ENCODE measurements at regions not wholly inside any gene's neighbourhood (a gene's known extent, or its start where the extent isn't known, plus 50 kb on each side); places are given as distances from the start of the nearest gene placed in this dataset.

DNA sequence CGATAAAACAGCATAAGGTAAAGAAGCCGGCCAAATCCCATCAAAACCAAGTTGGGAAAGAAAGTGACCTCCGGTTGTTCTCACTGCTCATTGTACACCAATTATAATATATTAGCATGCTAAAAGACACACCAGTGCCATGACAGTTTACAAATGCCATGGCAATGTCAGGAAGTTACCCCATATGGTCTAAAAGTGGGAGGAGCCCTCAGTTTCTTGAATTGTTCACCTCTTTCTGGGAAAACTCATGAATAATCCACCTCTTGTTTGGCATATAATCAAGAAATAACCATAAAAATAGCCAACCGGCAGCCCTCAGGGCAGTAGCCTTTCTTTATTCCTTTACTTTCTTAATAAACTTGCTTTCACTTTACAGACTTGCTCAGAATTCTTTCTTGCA lies 544.9 kb upstream of the SETBP1 start:
- H3K4me1 ChIP-seq (ENCODE audit: control insufficient read depth in 3 of 3, insufficient read depth in 2 of 3, low read depth in 1 of 3, low read length in 2 of 3) = no peaks in the 10 kb centered on the region
- no peaks in the 10 kb centered on the region for H3K36me3 ChIP-seq (ENCODE audit: control insufficient read depth in 3 of 3, insufficient read depth in 2 of 3, low read depth in 1 of 3, low read length in 3 of 3)
- H3K4me3 ChIP-seq (ENCODE audit: low read depth in 1 of 3, low read length in 3 of 3) = no peak overlapping the region
- no peaks in the 10 kb centered on the region for H3K27me3 ChIP-seq (ENCODE audit: control insufficient read depth in 3 of 3, insufficient read depth in 3 of 3, low read length in 3 of 3)
- FAIRE-seq (no peak), DNase-seq (no peak)
- WGBS, 3 donors = 93 to 94% (median 94%) methylated on average over 4 of the region's 4 CpGs
- H3K27ac ChIP-seq (ENCODE audit: low read depth in 1 of 3, low read length in 2 of 3) = no peak overlapping the region
- peaks cover 0 to 3% of the 10 kb centered on the region in 2 donors for H3K9me3 ChIP-seq (ENCODE audit: control insufficient read depth in 2 of 2, insufficient read depth in 1 of 2, low read depth in 1 of 2, low read length in 1 of 2)

DNA sequence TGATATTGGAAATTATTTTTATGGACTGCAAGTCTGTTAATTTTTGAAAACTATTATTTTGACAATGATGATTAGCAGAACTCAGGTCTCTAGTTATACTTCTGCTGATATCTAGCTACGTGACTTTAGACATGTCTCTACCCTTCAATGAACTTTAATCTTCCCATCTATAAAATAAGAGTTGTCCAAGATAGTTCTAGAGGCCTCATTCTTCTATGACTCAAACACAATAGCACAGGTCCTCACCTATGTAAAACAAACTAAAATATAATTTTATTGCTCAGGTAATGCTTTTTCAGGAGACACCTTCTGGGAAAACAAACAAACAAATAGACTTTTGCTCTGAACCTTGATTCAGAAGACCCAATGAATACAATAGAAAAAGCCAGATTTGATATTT lies 544.4 kb upstream of the SETBP1 start:
- no peak overlapping the region for H3K27ac ChIP-seq (ENCODE audit: low read depth in 1 of 3, low read length in 2 of 3)
- no peaks in the 10 kb centered on the region for H3K27me3 ChIP-seq (ENCODE audit: control insufficient read depth in 3 of 3, insufficient read depth in 3 of 3, low read length in 3 of 3)
- no peaks in the 10 kb centered on the region for H3K4me1 ChIP-seq (ENCODE audit: control insufficient read depth in 3 of 3, insufficient read depth in 2 of 3, low read depth in 1 of 3, low read length in 2 of 3)
- H3K9me3 ChIP-seq (ENCODE audit: control insufficient read depth in 2 of 2, insufficient read depth in 1 of 2, low read depth in 1 of 2, low read length in 1 of 2) = peaks cover 0 to 3% of the 10 kb centered on the region in 2 donors
- 32 to 78% (median 43%) methylated on average over 1 of the region's 1 CpG for WGBS, 3 donors
- FAIRE-seq (no peak), DNase-seq (peak in 1 of 2 donors; percentile 5)
- no peaks in the 10 kb centered on the region for H3K36me3 ChIP-seq (ENCODE audit: control insufficient read depth in 3 of 3, insufficient read depth in 2 of 3, low read depth in 1 of 3, low read length in 3 of 3)
- H3K4me3 ChIP-seq (ENCODE audit: low read depth in 1 of 3, low read length in 3 of 3) = no peak overlapping the region

DNA sequence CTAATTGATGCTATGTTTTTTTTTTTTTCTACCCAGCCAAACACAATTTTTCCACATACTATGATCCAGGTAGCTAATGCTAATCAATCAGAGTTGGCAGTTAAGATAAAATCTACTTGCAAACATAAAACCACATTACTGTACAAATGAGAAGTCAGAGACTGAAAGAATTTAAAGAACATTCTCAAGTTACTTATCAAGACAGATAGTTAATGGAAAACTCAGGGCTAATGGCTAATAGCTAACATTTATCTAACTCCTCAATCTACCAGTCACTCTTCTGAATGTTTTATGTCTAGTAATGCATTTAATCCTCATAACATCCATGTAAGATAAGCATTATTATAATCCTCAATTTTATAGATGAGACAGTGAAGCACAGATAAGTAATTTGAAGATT lies 537.6 kb upstream of the SETBP1 start:
- no peaks in the 10 kb centered on the region for H3K36me3 ChIP-seq (ENCODE audit: control insufficient read depth in 3 of 3, insufficient read depth in 2 of 3, low read depth in 1 of 3, low read length in 3 of 3)
- H3K9me3 ChIP-seq (ENCODE audit: control insufficient read depth in 2 of 2, insufficient read depth in 1 of 2, low read depth in 1 of 2, low read length in 1 of 2) = no peaks in the 10 kb centered on the region
- H3K4me3 ChIP-seq (ENCODE audit: low read depth in 1 of 3, low read length in 3 of 3) = no peak overlapping the region
- no peak overlapping the region for H3K27ac ChIP-seq (ENCODE audit: low read depth in 1 of 3, low read length in 2 of 3)
- no peaks in the 10 kb centered on the region for H3K4me1 ChIP-seq (ENCODE audit: control insufficient read depth in 3 of 3, insufficient read depth in 2 of 3, low read depth in 1 of 3, low read length in 2 of 3)
- no peak for DNase-seq
- H3K27me3 ChIP-seq (ENCODE audit: control insufficient read depth in 3 of 3, insufficient read depth in 3 of 3, low read length in 3 of 3) = no peaks in the 10 kb centered on the region
- no peak for FAIRE-seq

DNA sequence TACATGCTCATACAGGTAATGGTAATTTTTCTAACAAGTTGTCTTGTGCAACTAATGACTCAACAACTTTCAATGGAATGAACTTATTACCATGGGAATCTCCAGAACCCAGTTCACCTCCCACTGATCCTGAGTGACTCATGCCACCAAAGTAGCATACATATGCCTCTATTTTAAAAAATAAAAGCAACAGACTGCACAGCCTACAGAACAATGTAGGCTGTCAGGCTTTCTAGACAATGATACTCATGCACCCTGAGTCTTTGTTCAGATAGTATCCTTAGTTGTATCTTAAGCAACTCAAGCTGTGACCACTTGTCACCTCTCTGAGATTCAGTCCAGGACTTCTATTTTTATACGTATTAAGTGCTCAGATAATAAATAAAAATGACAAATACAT lies 531.0 kb upstream of the SETBP1 start:
- H3K4me1 ChIP-seq (ENCODE audit: control insufficient read depth in 3 of 3, insufficient read depth in 2 of 3, low read depth in 1 of 3, low read length in 2 of 3) = no peaks in the 10 kb centered on the region
- FAIRE-seq (no peak), DNase-seq (no peak)
- no peaks in the 10 kb centered on the region for H3K36me3 ChIP-seq (ENCODE audit: control insufficient read depth in 3 of 3, insufficient read depth in 2 of 3, low read depth in 1 of 3, low read length in 3 of 3)
- WGBS, 3 donors = 81 to 89% (median 84%) methylated on average over 1 of the region's 1 CpG
- no peaks in the 10 kb centered on the region for H3K9me3 ChIP-seq (ENCODE audit: control insufficient read depth in 2 of 2, insufficient read depth in 1 of 2, low read depth in 1 of 2, low read length in 1 of 2)
- H3K27ac ChIP-seq (ENCODE audit: low read depth in 1 of 3, low read length in 2 of 3) = no peak overlapping the region
- H3K4me3 ChIP-seq (ENCODE audit: low read depth in 1 of 3, low read length in 3 of 3) = no peak overlapping the region
- peaks cover 0 to 2% (median 0%) of the 10 kb centered on the region in 3 donors for H3K27me3 ChIP-seq (ENCODE audit: control insufficient read depth in 3 of 3, insufficient read depth in 3 of 3, low read length in 3 of 3)

DNA sequence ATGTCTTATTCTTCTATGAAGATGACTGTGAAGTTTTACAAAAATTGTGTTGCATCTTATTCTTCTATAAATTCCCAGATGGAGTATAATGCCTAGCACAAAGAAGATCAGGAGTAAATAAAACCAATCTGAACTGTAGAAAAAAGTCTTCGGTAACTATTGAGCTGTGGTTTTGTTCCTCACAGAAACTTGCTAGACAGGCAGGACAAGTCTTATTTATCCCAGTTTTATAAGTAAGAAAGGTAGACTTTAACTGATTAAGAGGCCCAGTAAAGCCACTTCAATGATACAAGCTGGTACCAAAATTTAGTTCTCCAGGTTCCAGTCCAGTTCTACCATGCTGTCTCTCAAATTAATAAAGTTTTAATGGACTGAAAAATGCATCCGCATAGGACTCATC lies 526.7 kb upstream of the SETBP1 start:
- 68 to 78% (median 70%) methylated on average over 2 of the region's 2 CpGs for WGBS, 3 donors
- Histone ChIP-seq H3K4me1 (ENCODE audit: control insufficient read depth in 3 of 3, insufficient read depth in 2 of 3, low read depth in 1 of 3, low read length in 2 of 3) (no peaks in the 10 kb centered on the region), H3K4me3 (ENCODE audit: low read depth in 1 of 3, low read length in 3 of 3) (no peak overlapping the region), H3K27me3 (ENCODE audit: control insufficient read depth in 3 of 3, insufficient read depth in 3 of 3, low read length in 3 of 3) (peaks cover 0 to 2% (median 0%) of the 10 kb centered on the region in 3 donors), H3K9me3 (ENCODE audit: control insufficient read depth in 2 of 2, insufficient read depth in 1 of 2, low read depth in 1 of 2, low read length in 1 of 2) (no peaks in the 10 kb centered on the region), H3K27ac (ENCODE audit: low read depth in 1 of 3, low read length in 2 of 3) (no peak overlapping the region), H3K36me3 (ENCODE audit: control insufficient read depth in 3 of 3, insufficient read depth in 2 of 3, low read depth in 1 of 3, low read length in 3 of 3) (no peaks in the 10 kb centered on the region)
- DNase-seq (no peak), FAIRE-seq (no peak)

DNA sequence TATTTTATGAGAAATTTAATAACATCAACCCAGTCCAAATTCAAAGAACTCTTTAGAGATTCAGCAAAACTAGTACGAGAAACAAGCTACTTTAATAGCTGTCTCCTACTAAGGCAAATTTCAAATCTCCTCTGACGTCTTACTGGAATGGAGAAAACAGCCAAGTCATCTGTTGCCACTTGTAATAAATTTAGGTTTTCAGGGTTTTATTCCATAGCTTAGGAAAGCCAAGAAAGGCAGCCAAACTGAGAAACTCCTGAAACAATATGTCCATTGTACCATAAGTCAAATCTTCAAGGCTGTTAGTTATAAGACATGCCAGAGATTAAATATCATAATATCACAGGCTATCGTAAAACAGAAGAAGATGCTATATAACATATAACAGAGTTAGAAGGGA lies 524.6 kb upstream of the SETBP1 start:
- no peak for DNase-seq
- H3K27me3 ChIP-seq (ENCODE audit: control insufficient read depth in 3 of 3, insufficient read depth in 3 of 3, low read length in 3 of 3) = peaks cover 0 to 2% (median 0%) of the 10 kb centered on the region in 3 donors
- H3K9me3 ChIP-seq (ENCODE audit: control insufficient read depth in 2 of 2, insufficient read depth in 1 of 2, low read depth in 1 of 2, low read length in 1 of 2) = no peaks in the 10 kb centered on the region
- WGBS, 3 donors = 76 to 89% (median 84%) methylated on average over 3 of the region's 3 CpGs
- H3K4me3 ChIP-seq (ENCODE audit: low read depth in 1 of 3, low read length in 3 of 3) = no peak overlapping the region
- no peak for FAIRE-seq
- H3K36me3 ChIP-seq (ENCODE audit: control insufficient read depth in 3 of 3, insufficient read depth in 2 of 3, low read depth in 1 of 3, low read length in 3 of 3) = no peaks in the 10 kb centered on the region
- no peak overlapping the region for H3K27ac ChIP-seq (ENCODE audit: low read depth in 1 of 3, low read length in 2 of 3)
- no peaks in the 10 kb centered on the region for H3K4me1 ChIP-seq (ENCODE audit: control insufficient read depth in 3 of 3, insufficient read depth in 2 of 3, low read depth in 1 of 3, low read length in 2 of 3)

DNA sequence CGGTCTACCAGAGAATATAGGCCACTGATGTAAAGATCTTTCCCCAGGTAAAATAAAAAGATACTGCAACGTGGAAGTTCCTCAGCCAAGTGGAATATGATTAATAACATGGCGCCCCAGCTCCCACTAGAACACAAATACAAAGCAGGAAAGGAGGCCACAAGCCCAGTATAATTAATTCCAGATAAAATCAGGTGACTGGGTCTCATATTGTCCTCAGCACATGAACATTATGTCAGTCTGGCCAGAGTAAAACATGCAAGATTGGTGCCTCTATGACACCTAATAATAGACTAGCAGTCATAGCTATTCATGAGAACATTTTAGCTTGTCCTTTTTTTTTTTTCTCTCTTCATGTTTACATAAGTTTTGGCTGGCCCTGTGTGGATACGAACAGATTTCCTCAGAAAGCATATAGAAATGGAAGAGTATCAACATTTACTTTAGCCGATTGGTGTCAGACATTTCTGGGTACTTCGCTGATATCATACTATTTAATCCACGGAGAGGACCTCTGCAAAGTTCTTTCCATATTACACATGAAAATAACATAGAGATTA lies 523.8 kb upstream of the SETBP1 start:
- Histone ChIP-seq H3K27ac (ENCODE audit: low read depth in 1 of 3, low read length in 2 of 3) (no peak overlapping the region), H3K9me3 (ENCODE audit: control insufficient read depth in 2 of 2, insufficient read depth in 1 of 2, low read depth in 1 of 2, low read length in 1 of 2) (no peaks in the 10 kb centered on the region), H3K4me3 (ENCODE audit: low read depth in 1 of 3, low read length in 3 of 3) (no peak overlapping the region), H3K4me1 (ENCODE audit: control insufficient read depth in 3 of 3, insufficient read depth in 2 of 3, low read depth in 1 of 3, low read length in 2 of 3) (no peaks in the 10 kb centered on the region), H3K36me3 (ENCODE audit: control insufficient read depth in 3 of 3, insufficient read depth in 2 of 3, low read depth in 1 of 3, low read length in 3 of 3) (no peaks in the 10 kb centered on the region), H3K27me3 (ENCODE audit: control insufficient read depth in 3 of 3, insufficient read depth in 3 of 3, low read length in 3 of 3) (no peaks in the 10 kb centered on the region)
- FAIRE-seq (no peak), DNase-seq (no peak)
- WGBS, 3 donors = 63 to 80% (median 66%) methylated on average over 7 of the region's 7 CpGs

DNA sequence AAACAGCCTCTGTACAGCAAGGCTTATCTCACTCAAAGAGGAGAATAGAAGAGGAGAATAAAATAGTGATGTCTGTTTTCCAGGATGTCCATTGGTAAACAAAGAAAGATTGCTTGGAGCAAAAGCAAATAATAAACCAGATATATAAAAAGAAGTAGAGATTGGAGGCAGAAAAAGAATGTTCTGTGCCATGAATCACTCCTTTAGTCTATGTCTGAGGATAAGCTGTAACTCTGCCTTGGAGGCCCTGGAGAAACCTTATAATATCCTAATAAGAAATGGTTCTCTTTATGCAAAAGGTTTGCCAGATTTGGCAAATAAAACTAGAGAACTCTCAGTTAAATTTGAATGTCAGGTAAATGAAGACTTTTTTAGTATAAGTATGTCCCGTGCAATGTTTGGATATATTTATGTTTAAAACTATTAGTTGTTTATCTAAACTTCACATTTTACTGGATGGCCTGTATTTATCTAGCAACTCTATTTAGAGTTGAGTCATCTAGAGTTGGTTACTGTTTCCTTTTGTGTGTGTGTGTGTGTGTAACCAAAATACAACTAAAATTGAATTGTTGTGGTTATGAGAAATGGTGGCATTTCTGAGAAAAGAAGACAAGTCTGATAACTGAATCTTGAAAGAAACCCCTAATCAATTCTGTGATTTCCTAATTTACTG lies 510.3 kb upstream of the SETBP1 start:
- 81 to 95% (median 84%) methylated on average over 1 of the region's 1 CpG for WGBS, 3 donors
- no peak for FAIRE-seq
- H3K27me3 ChIP-seq (ENCODE audit: control insufficient read depth in 3 of 3, insufficient read depth in 3 of 3, low read length in 3 of 3) = no peaks in the 10 kb centered on the region

DNA sequence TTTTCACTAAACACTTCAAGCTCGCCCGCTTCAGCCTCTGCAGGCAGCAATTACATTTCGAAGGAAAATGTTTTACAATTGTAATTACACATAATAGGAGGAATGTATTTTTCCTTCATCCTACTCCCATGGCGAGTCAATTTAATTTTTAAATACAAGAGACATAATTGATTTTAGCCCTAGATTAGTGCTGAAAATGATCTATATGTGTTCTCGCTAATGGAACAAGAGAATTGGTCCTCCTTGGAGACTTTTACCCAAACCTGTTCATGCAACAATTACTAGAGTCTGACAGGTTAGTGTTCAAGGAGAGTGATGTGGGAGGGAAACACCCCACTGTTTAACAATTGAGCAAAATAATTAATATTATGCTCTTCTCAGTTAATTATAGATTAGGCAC lies 509.4 kb upstream of the SETBP1 start:
- 72 to 88% (median 82%) methylated on average over 5 of the region's 5 CpGs for WGBS, 3 donors
- no peaks in the 10 kb centered on the region for H3K27me3 ChIP-seq (ENCODE audit: control insufficient read depth in 3 of 3, insufficient read depth in 3 of 3, low read length in 3 of 3)
- H3K9me3 ChIP-seq (ENCODE audit: control insufficient read depth in 2 of 2, insufficient read depth in 1 of 2, low read depth in 1 of 2, low read length in 1 of 2) = no peaks in the 10 kb centered on the region
- no peaks in the 10 kb centered on the region for H3K4me1 ChIP-seq (ENCODE audit: control insufficient read depth in 3 of 3, insufficient read depth in 2 of 3, low read depth in 1 of 3, low read length in 2 of 3)
- H3K4me3 ChIP-seq (ENCODE audit: low read depth in 1 of 3, low read length in 3 of 3) = no peak overlapping the region
- no peak for FAIRE-seq
- DNase-seq = no peak
- H3K27ac ChIP-seq (ENCODE audit: low read depth in 1 of 3, low read length in 2 of 3) = no peak overlapping the region
- H3K36me3 ChIP-seq (ENCODE audit: control insufficient read depth in 3 of 3, insufficient read depth in 2 of 3, low read depth in 1 of 3, low read length in 3 of 3) = no peaks in the 10 kb centered on the region

More for the DNA sequence above, 510.3 kb upstream of the SETBP1 start:
- DNase-seq = no peak
- Histone ChIP-seq H3K27ac (ENCODE audit: low read depth in 1 of 3, low read length in 2 of 3) (no peak overlapping the region), H3K9me3 (ENCODE audit: control insufficient read depth in 2 of 2, insufficient read depth in 1 of 2, low read depth in 1 of 2, low read length in 1 of 2) (no peaks in the 10 kb centered on the region), H3K4me3 (ENCODE audit: low read depth in 1 of 3, low read length in 3 of 3) (no peak overlapping the region), H3K36me3 (ENCODE audit: control insufficient read depth in 3 of 3, insufficient read depth in 2 of 3, low read depth in 1 of 3, low read length in 3 of 3) (no peaks in the 10 kb centered on the region), H3K4me1 (ENCODE audit: control insufficient read depth in 3 of 3, insufficient read depth in 2 of 3, low read depth in 1 of 3, low read length in 2 of 3) (no peaks in the 10 kb centered on the region)
